ENCODE measurements at regions not wholly inside any gene's neighbourhood (a gene's known extent, or its start where the extent isn't known, plus 50 kb on each side); places are given as distances from the start of the nearest gene placed in this dataset.

GRCh38 chr2:71831193-71831577, 316.5 kb downstream of the CYP26B1 start:
- TF ChIP-seq, protein P1, sequence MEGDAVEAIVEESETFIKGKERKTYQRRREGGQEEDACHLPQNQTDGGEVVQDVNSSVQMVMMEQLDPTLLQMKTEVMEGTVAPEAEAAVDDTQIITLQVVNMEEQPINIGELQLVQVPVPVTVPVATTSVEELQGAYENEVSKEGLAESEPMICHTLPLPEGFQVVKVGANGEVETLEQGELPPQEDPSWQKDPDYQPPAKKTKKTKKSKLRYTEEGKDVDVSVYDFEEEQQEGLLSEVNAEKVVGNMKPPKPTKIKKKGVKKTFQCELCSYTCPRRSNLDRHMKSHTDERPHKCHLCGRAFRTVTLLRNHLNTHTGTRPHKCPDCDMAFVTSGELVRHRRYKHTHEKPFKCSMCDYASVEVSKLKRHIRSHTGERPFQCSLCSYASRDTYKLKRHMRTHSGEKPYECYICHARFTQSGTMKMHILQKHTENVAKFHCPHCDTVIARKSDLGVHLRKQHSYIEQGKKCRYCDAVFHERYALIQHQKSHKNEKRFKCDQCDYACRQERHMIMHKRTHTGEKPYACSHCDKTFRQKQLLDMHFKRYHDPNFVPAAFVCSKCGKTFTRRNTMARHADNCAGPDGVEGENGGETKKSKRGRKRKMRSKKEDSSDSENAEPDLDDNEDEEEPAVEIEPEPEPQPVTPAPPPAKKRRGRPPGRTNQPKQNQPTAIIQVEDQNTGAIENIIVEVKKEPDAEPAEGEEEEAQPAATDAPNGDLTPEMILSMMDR (IDR thresholded peaks at IDR 0.05; ENCODE audit: low read depth, low read length), result no peak
- no peak for TF ChIP-seq EZH2phosphoT487 (IDR thresholded peaks at IDR 0.05; ENCODE audit: low read depth)
